GM18499 (cell line): ENCODE measurements at regions not wholly inside any gene's neighbourhood (a gene's known extent, or its start where the extent isn't known, plus 50 kb on each side); places are given as distances from the start of the nearest gene placed in this dataset.
"Not testable (repeated sequence)": the region's sequence is repeated elsewhere in the genome, so short reads cannot be mapped to it uniquely, and the experiment has no call there.

ENCODE experiments used
- ATAC-seq: cut with Tn5 transposase; IDR thresholded peaks from one replicate; pipeline ENCODE4 v1.9.1; 2021; ENCODE audit warnings: moderate number of reproducible peaks; ENCODE audit not compliant: insufficient read depth, unreplicated experiment

- ATAC-seq, result no peak
Observed at GRCh38 chr2:142767847-142768246, 109.6 kb upstream of the KYNU start.

DNA sequence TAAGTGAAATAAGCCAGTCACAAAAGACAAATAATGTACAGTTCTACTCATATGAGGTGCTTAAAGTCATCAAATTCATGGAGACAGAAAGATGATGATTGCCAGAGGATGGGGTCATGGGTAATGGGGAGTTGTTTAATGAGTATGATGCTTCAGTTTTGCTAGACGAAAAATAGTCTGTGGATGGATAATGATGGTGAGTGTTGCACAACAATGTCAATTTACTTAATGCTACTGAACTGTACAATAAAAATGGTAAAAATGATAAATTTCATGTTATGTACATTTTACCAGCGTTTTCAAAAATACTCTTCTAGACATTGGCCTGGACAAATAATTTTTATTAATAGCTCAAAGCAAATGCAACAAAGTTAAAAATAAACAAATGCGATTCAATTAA is 118.5 kb upstream of the KYNU start:
- ATAC-seq, result no peak

DNA sequence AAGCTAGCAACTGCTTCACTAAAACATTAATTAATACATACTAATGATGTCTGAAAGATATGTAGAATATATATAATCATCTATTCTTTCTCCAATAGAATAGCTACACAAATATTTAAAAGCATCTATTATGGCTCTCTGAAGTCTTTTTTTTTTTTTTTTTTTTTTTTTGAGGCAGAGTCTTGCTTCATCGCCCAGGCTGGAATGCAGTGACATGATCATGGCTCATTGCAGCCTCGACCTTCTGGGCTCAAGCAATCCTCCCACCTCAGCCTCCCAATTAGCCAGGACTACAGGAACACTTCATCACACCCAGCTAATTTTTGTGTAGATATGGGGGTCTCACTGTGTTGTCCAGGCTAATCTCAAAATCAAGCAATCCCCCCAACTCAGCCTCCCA is 120.4 kb upstream of the KYNU start:
- no peak for ATAC-seq

DNA sequence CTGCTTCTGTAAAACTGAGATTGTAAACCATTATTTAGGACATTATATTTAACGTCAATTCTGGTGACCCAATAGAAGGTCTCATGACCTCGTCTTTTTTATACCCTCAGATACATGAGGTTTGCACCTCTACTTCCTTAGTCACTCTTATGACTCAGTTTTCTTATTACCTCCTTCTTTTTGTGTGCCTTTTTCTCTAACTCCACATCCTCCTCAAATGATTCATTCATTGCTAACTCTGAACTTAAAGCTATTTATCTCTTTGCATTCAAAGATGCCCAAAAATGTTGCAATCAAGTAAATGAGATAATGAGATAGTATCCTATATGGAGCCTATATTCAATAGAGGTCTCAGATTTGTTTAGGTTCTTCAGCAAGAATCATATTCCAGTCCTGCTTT is 121.0 kb upstream of the KYNU start:
- ATAC-seq, result no peak

DNA sequence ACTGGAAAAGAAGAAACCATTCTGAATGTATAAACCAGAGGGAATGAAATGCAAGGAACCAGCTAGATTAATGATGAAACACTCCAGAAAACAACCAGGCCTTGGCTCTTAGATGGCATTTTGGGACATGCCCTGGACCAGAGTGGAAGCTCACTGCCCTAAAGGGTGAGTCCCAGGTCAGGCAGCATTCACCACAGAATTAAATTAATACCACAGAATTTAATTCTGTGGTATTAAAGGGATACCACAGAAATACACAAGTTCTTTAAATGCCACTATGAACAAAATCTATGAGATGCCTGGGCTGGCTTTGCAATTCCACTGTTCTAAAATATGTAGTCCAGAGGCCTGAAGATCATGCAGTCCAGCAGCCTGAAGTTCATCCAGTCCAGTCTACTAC is 122.3 kb upstream of the KYNU start:
- no peak for ATAC-seq

DNA sequence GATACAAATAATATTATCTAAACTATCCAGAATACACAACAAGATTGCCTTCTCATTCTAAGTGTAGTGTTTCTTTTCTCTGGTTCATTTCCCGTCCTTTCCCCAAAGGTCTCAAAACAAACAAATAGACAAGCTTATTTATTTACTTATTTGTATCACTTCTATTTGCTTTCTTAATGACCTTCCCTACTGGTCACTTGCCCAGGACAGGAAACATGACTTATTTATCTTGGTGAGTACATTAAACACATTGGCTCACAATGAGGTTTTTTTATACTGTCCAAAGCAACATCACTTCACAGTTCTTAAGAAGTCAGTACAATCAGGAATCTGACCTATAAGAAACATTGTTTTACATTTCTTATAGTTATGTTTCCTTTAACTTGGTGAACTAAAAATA is 123.3 kb upstream of the KYNU start:
- no peak for ATAC-seq

DNA sequence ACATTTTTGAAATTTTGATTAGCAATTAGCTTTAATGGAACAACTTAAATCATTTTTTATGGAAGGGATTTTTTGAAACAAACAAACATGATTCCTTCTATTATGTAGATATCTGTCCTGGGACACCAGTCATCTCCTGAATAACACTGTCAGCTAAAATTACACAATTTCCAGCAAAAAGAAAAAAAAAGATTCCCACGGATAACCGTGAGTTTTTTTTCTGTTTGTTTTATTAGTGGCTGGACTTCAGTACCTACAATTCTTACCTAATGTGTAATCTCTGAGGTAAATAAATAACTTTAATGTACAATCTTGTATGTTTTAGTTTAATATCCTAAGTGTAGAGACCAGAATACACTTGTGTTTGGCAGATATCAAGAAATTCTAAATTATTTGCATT is 126.6 kb upstream of the KYNU start:
- ATAC-seq, result no peak

DNA sequence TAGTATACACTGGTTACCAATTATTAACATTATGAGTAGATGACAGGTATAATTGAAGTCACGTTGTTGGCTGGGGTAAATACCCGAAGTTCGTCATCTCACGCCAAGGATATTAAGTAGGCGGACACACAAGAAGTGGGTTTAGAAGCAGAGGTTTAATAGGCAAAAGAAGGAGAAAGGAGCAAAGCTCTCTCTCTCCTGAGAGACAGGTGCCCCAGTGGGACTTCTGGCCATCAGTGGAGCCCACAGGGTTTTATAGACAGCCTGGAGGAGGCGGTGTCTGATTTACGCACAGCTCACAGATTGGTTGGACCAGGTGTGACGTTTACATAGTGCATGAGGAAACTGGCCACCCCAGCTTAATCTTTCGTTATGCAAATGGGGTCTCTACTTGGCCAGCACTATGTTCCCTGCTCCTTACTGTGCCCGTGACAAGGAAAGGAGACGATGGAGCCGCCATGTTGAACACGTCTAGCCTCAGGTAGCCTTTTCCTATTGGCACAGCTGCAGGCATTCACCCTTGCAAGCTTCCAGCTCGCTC is 128.8 kb upstream of the KYNU start:
- ATAC-seq, result no peak

DNA sequence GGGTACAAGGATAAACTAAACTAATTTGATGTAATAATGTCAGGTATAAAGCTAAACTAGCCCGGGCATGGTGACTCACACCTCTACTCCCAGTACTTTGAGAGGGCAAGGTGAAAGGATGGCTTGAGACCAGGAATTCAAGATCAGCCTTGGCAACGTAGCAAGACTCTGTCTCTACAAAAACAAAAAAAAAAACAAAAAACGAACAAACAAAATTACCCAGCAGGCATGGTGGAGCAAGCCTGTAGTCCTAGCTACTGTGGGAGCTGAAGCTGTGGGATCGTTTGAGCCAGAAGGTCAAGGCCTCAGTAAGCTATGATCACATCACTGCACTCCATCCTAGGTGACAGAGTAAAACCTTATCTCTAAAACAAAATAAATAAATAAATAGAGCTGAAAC is 131.8 kb upstream of the KYNU start:
- ATAC-seq, result no peak

GRCh38 chr2:142742371-142743214 is 134.9 kb upstream of the KYNU start:
- ATAC-seq, result no peak

GRCh38 chr2:142741764-142742269 is 135.6 kb upstream of the KYNU start:
- ATAC-seq, result peak; percentile 65

GRCh38 chr2:142734770-142735169 is 142.7 kb upstream of the KYNU start:
- no peak for ATAC-seq

- ATAC-seq, result no peak
Observed at GRCh38 chr2:142734231-142734630, 143.2 kb upstream of the KYNU start.

GRCh38 chr2:142729814-142730213 is 147.7 kb upstream of the KYNU start:
- ATAC-seq, result not testable (repeated sequence)

- not testable (repeated sequence) for ATAC-seq
Observed at GRCh38 chr2:142727821-142728478, 149.5 kb upstream of the KYNU start.

DNA sequence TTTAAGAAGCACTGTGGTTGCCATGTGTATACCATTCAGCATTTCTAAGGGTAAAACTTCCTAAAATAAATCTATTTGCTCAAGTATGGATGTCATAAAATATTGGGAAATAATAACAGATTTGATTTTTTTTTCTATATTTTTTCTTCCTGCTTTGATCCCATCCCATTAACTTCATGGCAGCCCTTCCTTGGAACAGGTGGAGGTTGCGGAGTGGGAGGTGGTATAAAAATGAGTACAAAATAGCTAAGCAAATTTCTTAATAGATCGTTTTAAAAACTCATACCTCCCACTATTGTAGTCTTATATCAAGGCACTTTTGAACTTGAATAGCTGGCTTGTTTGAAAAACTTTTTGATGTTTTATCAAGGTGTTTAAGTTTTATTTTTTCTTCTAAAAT is 152.1 kb upstream of the KYNU start:
- ATAC-seq, result no peak

DNA sequence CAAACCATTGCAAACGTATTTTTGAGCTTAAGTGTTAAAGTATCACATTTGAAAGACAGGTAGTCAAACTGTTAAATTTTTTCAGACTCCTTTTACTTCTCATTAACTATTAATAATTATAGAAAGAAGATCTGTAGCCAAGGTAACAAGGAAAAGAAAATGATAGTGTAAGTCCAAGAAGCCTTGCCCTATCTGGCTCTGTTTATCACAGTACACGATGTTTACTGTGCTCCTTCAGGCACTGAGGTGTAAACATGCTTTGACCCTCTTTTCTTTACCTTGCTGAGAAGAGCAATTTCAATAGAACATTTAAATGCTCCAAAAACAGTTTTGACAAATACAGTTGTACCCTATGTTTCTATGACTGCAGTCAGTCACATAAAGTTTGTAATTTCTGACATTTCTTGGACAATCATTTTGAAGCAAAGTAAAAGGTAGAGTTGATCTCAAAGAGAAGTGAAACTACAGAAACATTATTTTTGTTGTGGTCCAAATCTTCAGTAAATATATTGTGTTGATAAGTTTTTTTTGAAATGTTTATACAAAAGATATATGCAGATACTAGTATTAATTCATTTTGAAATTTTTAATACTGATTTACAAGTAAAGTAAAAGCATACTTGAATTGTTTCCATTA is 152.6 kb upstream of the KYNU start:
- ATAC-seq, result peak; percentile 38

DNA sequence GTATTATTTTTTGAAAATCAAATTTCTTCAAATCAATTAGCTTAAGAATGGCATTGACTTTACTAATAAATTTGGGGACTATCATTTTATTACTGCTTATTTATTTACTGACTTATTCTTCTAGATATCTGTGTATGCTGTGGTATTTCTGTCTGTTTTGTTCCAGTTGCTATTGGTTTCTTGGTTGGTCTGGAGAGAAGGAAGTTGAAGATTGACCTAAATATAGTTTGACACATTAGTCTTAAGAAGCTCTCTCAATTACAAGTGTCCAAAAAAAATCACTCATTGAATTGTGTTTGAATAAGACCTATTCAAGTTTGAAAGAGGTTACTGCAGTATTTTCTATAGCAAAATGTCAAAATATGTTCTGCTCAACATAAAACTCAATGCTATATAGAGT is 153.3 kb upstream of the KYNU start:
- ATAC-seq, result no peak

DNA sequence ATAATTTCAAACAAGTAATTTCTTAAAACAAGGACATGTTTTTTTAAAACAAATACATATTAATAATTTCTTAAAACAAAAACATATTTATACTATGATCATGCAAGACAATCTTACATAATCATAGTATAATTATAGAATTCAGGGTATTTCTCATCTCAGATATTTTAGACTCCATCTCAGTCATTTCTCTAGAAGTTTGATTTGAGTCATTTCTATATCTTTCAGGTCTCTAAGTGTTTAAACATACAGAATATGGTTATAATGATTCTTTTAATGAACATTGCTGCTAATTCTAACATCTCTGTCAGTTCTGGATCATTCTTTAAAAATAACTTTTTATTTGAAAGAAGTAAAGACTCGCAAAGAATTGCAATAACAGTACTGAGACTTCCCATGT is 154.2 kb upstream of the KYNU start:
- no peak for ATAC-seq

GRCh38 chr2:142722569-142722968 is 154.9 kb upstream of the KYNU start:
- no peak for ATAC-seq

DNA sequence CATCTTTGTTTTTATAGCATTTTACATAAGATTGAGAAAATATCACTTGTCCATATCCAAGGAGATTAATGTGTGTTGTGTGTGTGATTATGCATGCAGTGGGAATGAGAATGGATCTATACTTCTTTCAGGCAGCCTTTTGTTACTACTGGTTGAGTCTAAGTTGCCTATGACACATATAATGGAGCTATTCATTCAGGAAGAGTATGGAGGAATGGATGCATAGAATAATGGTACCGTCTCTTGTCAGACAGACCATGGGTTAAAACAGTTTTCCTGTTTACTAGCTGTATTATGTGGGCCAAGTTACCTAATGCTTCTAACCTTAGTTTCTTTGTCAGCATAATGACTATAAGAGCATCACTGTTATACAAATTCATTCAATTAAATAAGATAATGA is 155.4 kb upstream of the KYNU start:
- no peak for ATAC-seq
